ENCODE measurements at regions not wholly inside any gene's neighbourhood (a gene's known extent, or its start where the extent isn't known, plus 50 kb on each side); places are given as distances from the start of the nearest gene placed in this dataset.
"Not testable (repeated sequence)": the region's sequence is repeated elsewhere in the genome, so short reads cannot be mapped to it uniquely, and the experiment has no call there.

- FAIRE-seq (no peak), DNase-seq (ENCODE audit: low spot score in 2 of 2) (no peak)
Measured at GRCh38 chr11:42996421-42997307, 315.1 kb upstream of the API5 start.

GRCh38 chr11:43004879-43005278 lies 306.9 kb upstream of the API5 start:
- not testable (repeated sequence) for DNase-seq (ENCODE audit: low spot score in 2 of 2); FAIRE-seq

- FAIRE-seq (no peak), DNase-seq (ENCODE audit: low spot score in 2 of 2) (no peak)
Measured at GRCh38 chr11:43010042-43010441, 301.8 kb upstream of the API5 start.

GRCh38 chr11:43012606-43013005 lies 299.2 kb upstream of the API5 start:
- FAIRE-seq (no peak), DNase-seq (ENCODE audit: low spot score in 2 of 2) (no peak)

GRCh38 chr11:43021466-43021865 lies 290.3 kb upstream of the API5 start:
- DNase-seq (ENCODE audit: low spot score in 2 of 2) (no peak), FAIRE-seq (no peak)

- DNase-seq (ENCODE audit: low spot score in 2 of 2) (no peak), FAIRE-seq (no peak)
Measured at GRCh38 chr11:43034341-43034740, 277.5 kb upstream of the API5 start.

GRCh38 chr11:43035086-43035485 lies 276.7 kb upstream of the API5 start:
- FAIRE-seq (no peak), DNase-seq (ENCODE audit: low spot score in 2 of 2) (no peak)

GRCh38 chr11:43053638-43054412 lies 258.0 kb upstream of the API5 start:
- FAIRE-seq = no peak
- no peak for DNase-seq (ENCODE audit: low spot score in 2 of 2)

- FAIRE-seq = no peak
Measured at GRCh38 chr11:43067681-43068080, 244.1 kb upstream of the API5 start.

GRCh38 chr11:43071338-43071737 lies 240.5 kb upstream of the API5 start:
- FAIRE-seq (no peak), DNase-seq (ENCODE audit: low spot score in 2 of 2) (no peak)

More at GRCh38 chr11:43067681-43068080, 244.1 kb upstream of the API5 start:
- DNase-seq (ENCODE audit: low spot score in 2 of 2) = no peak

GRCh38 chr11:43072096-43072495 lies 239.7 kb upstream of the API5 start:
- DNase-seq (ENCODE audit: low spot score in 2 of 2) = no peak
- no peak for FAIRE-seq

- no peak for FAIRE-seq
Measured at GRCh38 chr11:43072911-43073310, 238.9 kb upstream of the API5 start.

GRCh38 chr11:43074810-43075209 lies 237.0 kb upstream of the API5 start:
- FAIRE-seq = no peak
- no peak for DNase-seq (ENCODE audit: low spot score in 2 of 2)

More at GRCh38 chr11:43072911-43073310, 238.9 kb upstream of the API5 start:
- no peak for DNase-seq (ENCODE audit: low spot score in 2 of 2)

GRCh38 chr11:43101113-43101512 lies 210.7 kb upstream of the API5 start:
- DNase-seq (ENCODE audit: low spot score in 2 of 2) (no peak), FAIRE-seq (no peak)

GRCh38 chr11:43116071-43116470 lies 195.7 kb upstream of the API5 start:
- DNase-seq (ENCODE audit: low spot score in 2 of 2) (no peak), FAIRE-seq (no peak)

GRCh38 chr11:43119275-43119970 lies 192.4 kb upstream of the API5 start:
- no peak for DNase-seq (ENCODE audit: low spot score in 2 of 2)
- no peak for FAIRE-seq

GRCh38 chr11:43122546-43122945 lies 189.2 kb upstream of the API5 start:
- FAIRE-seq = no peak
- no peak for DNase-seq (ENCODE audit: low spot score in 2 of 2)

- no peak for DNase-seq (ENCODE audit: low spot score in 2 of 2)
- FAIRE-seq = no peak
Measured at GRCh38 chr11:43123443-43123842, 188.4 kb upstream of the API5 start.

GRCh38 chr11:43124272-43124935 lies 187.4 kb upstream of the API5 start:
- no peak for DNase-seq (ENCODE audit: low spot score in 2 of 2)
- FAIRE-seq = no peak

GRCh38 chr11:43129329-43129728 lies 182.5 kb upstream of the API5 start:
- no peak for DNase-seq (ENCODE audit: low spot score in 2 of 2)
- no peak for FAIRE-seq

Data from frontal cortex (tissue), 3 donors.